Fibroblast of skin of right biceps (primary cell): ENCODE measurements at regions not wholly inside any gene's neighbourhood (a gene's known extent, or its start where the extent isn't known, plus 50 kb on each side); places are given as distances from the start of the nearest gene placed in this dataset.

Experiments used
- DNase-seq: peaks from one replicate; pipeline ENCODE4 v3.0.0-alpha.2; 2013

GRCh38 chr2:196362973-196363549 is 191.7 kb upstream of the STK17B start:
- no peak for DNase-seq

GRCh38 chr2:196365145-196365544 is 193.8 kb upstream of the STK17B start:
- DNase-seq: no peak

- no peak for DNase-seq
Measured at GRCh38 chr2:196365923-196366322, 194.5 kb upstream of the STK17B start.

GRCh38 chr2:196367633-196368032 is 196.3 kb upstream of the STK17B start:
- no peak for DNase-seq

- no peak for DNase-seq
Measured at GRCh38 chr2:196368546-196369225, 197.3 kb upstream of the STK17B start.

GRCh38 chr2:196369967-196370366 is 198.6 kb upstream of the STK17B start:
- DNase-seq: no peak

GRCh38 chr2:196370381-196370780 is 199.0 kb upstream of the STK17B start:
- DNase-seq: no peak

GRCh38 chr2:196372276-196372809 is 201.0 kb upstream of the STK17B start:
- DNase-seq: no peak

- DNase-seq: no peak
Measured at GRCh38 chr2:196372811-196373664, 201.7 kb upstream of the STK17B start.

- DNase-seq: peak; percentile 72
Measured at GRCh38 chr2:196376984-196377877, 205.9 kb upstream of the STK17B start.

GRCh38 chr2:196379600-196379999 is 208.2 kb upstream of the STK17B start:
- DNase-seq: no peak

- no peak for DNase-seq
Measured at GRCh38 chr2:196380098-196380497, 208.7 kb upstream of the STK17B start.

- no peak for DNase-seq
Measured at GRCh38 chr2:196380575-196380974, 209.2 kb upstream of the STK17B start.

GRCh38 chr2:196381464-196381863 is 210.1 kb upstream of the STK17B start:
- DNase-seq: no peak

- no peak for DNase-seq
Measured at GRCh38 chr2:196383799-196384198, 212.4 kb upstream of the STK17B start.

- DNase-seq: no peak
Measured at GRCh38 chr2:196384729-196385128, 213.4 kb upstream of the STK17B start.

- peak; percentile 48 for DNase-seq
Measured at GRCh38 chr2:196389670-196390069, 218.3 kb upstream of the STK17B start.

- DNase-seq: peak; percentile 34
Measured at GRCh38 chr2:196390243-196391148, 219.1 kb upstream of the STK17B start.

- no peak for DNase-seq
Measured at GRCh38 chr2:196391149-196391479, 219.7 kb upstream of the STK17B start.

- peak; percentile 44 for DNase-seq
Measured at GRCh38 chr2:196399096-196399495, 227.7 kb upstream of the STK17B start.
